ENCODE measurements at regions not wholly inside any gene's neighbourhood (a gene's known extent, or its start where the extent isn't known, plus 50 kb on each side); places are given as distances from the start of the nearest gene placed in this dataset.
A peak's percentile ranks its signal among the peaks of the same experiment; 100 is the strongest.

GRCh38 chr9:2570615-2571479, 50.7 kb upstream of the VLDLR start (continued):
- TF ChIP-seq SKIL (IDR thresholded peaks at IDR 0.05; ENCODE audit: low read depth, poor library complexity, severe bottlenecking) (peak; percentile 81), NFIC (IDR thresholded peaks at IDR 0.05; ENCODE audit: low read depth, low read length) (peak; percentile 51; the same call in 1 of the 2 replicates), BCL3 (IDR thresholded peaks at IDR 0.05; ENCODE audit: borderline replicate concordance, insufficient read depth, low read depth, low read length, poor library complexity, severe bottlenecking) (peak; percentile 32), TCF7 (IDR thresholded peaks at IDR 0.05; ENCODE audit: borderline replicate concordance) (no peak), USF2 (IDR thresholded peaks at IDR 0.05; ENCODE audit: borderline replicate concordance, low read depth, low read length) (no peak), CEBPB (IDR thresholded peaks at IDR 0.05; ENCODE audit: borderline replicate concordance in 1 of 2, low read depth in 2 of 2, low read length in 2 of 2) (no peak), NFYA (IDR thresholded peaks at IDR 0.05; ENCODE audit: borderline replicate concordance, low read depth, low read length) (no peak), ASH2L (IDR thresholded peaks at IDR 0.05; ENCODE audit: borderline replicate concordance, low read depth) (no peak), RELB (IDR thresholded peaks at IDR 0.05; ENCODE audit: low read depth) (peak; percentile 45; the same call in 1 of the 2 replicates), JUND (IDR thresholded peaks at IDR 0.05; ENCODE audit: low read depth, low read length) (no peak), IRF4 (IDR thresholded peaks at IDR 0.05; ENCODE audit: low read depth, low read length) (no peak), ATF3 (IDR thresholded peaks at IDR 0.05; ENCODE audit: borderline replicate concordance, extremely low read depth, low read depth, low read length) (no peak), EP300 (IDR thresholded peaks at IDR 0.05; ENCODE audit: borderline replicate concordance in 1 of 2, control insufficient read depth in 1 of 2, low read depth in 2 of 2, low read length in 2 of 2) (peak in 1 of 2 experiments; percentile 8; a peak in 1 of 4 replicates), SIN3A (IDR thresholded peaks at IDR 0.05; ENCODE audit: low read depth, low read length) (no peak), MAX (IDR thresholded peaks at IDR 0.05; ENCODE audit: low read depth, low read length) (no peak), ETV6 (conservative IDR thresholded peaks at IDR 0.05 in 1 of 2, IDR thresholded peaks at IDR 0.05 in 1 of 2; ENCODE audit: borderline replicate concordance in 1 of 2, low read depth in 1 of 2) (no peak), CBX3 (IDR thresholded peaks at IDR 0.05; ENCODE audit: borderline replicate concordance, low read depth) (no peak), NBN (IDR thresholded peaks at IDR 0.05) (no peak), IRF5 (IDR thresholded peaks at IDR 0.05; ENCODE audit: borderline replicate concordance) (no peak), TCF12 (IDR thresholded peaks at IDR 0.05; ENCODE audit: low read depth, low read length) (peak; percentile 65)
